NOMO-1 (cell line): ENCODE measurements at regions not wholly inside any gene's neighbourhood (a gene's known extent, or its start where the extent isn't known, plus 50 kb on each side); places are given as distances from the start of the nearest gene placed in this dataset.

ENCODE experiments used
- DNase-seq, 2 experiments: peaks; one replicate each; lab custom pipeline; 2025; ENCODE audit not compliant: unreplicated experiment in 2 of 2; lab: John Stamatoyannopoulos, UW

DNA sequence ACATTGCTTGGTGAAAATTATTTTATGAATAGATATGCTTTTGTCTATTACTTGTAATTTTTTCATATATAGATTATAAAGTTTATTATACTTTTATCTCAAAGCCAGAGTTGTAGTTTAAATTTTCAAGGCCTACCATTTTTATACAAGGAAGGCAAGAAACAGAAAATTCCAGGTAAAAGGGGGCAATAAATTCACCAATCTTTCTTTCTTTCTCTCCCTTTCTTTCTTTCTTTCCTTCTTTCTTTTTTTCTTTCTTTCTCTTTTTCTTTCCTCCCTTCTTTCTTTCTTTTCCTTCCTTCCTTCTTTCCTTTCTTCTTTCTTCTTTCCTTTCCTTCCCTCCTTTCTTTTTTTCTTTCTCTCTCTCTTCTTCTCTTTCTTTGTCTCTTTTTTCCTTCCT lies 529.4 kb downstream of the PCDH17 start:
- DNase-seq: no peak

DNA sequence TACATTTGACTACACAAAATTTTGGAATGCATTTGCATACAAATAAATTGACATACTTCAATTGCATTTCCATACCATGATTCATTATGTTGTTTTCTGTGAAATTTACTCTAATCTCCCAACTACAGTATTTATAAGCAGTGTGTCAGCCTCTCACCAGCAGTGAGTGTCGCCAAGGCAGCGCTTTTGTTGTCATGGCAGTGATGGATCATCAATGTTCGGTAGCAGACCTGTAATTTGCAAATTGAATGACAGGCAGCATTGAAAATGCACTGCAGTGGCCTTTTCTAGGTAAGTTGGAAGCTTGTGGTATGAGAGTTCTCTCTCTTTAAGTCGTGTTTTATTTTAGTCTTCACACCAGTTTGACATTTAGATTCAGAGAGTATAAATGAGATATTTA lies 534.1 kb downstream of the PCDH17 start:
- DNase-seq: no peak

DNA sequence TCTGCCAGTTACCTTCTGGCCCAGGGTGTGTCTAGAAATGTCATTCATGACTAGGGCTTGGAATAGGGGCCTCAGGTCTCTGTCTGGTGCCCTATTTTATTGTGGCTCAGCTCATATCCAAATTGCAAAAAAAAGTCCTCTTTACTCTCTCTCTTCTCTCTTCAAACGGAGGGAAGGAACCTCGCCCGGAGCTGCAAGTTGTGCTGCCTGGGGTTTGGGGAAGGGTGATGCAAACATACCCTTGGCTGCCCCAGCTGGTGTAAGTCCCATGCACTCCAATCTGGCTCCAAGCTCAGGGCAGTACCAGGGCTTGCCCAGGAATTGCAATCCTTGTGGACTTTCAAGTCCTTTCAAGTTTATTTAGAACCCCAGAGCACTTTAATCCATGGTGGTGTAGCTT lies 549.6 kb downstream of the PCDH17 start:
- DNase-seq: no peak

DNA sequence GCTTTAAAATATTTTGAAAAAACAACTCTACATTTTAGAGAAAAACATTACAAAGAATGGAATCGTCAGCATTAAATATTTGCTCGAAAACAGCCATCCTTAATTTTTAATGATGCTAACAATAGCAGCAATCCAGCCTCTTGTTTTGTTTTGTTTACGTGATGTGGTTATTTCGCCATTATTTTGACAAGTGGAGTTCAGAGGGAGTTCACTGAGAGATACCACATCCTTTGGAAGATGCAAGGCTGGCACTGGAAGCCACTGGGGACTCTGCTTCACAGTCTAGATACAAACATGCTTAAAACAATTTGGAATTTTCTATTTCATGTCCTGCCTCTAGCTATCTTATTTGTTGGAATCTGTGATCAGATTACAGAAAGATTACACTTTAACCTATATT lies 556.3 kb downstream of the PCDH17 start:
- no peak for DNase-seq

DNA sequence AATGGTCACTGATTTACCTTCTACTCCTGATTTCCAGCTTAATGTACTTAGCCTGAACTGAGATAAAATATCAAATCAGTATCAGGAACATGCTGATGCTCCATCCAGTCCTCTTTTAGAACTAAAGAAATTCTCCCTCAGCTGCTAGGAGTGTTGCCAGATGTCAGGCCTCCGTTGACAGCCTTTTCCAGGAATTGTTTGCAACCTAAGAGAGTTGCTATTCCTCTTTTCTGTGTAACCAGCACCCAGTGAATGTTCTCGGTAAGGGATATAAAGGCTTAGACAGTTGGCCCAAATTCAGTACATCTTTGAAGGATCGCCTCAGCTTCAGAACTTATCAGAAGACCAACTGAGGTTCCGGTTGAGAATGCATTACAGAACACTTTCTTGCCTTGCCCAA lies 559.0 kb downstream of the PCDH17 start:
- DNase-seq: no peak

DNA sequence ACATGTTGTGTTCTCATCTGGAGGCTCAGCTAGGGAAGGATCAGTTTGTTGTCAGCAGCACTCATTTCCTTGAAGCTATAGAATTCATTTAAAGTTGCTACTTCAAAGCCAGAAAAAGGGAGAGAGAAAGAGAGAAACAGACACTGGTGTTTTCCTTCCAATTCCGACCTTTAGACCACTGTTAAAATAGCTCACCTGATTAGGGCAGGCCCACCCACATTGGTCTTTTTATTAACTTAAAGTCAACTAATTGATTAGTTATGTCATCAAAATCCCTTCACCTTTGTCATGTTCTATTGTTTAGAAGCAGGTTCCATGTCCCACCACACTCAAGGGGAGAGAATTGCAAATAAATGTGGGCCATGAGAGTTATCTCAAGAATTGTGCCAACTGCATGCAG lies 560.2 kb downstream of the PCDH17 start:
- DNase-seq: no peak

DNA sequence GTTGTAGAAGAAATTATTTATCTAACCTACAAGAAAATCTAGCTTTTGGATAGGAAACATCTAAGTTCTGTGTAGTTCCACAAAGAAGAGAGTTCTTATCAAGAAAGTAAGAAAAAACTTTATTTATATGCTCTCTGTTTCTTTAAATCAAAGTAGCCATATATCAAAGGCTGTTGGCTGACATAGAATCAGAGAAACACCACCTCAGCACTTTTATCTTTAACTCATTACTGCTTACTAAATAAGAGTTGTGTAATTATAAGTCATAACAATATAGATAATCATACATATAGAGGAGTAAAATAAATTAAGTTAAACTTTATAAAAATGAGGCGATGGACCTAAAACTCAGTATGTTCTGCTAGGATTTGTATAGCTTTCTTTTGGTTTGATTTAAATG lies 570.6 kb downstream of the PCDH17 start:
- DNase-seq: no peak

DNA sequence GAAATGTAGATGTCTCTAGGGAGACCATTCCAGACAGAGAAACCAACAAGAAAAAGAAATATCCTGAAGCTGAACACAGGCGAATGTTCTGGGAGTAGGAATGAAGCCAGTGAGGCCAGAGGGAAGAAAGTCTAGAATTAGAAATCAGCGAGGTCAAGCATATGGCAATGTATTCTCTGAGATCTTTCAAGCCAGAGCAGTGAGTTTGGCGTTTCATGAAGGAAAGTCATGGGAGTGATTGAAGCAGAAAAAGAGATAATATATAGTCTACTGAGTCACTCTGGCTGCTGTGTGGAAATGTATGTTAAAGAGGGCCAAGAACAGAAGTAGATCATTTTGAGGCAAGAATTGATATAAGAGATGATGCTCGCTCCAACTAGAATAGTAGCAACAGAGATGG lies 576.0 kb downstream of the PCDH17 start:
- no peak for DNase-seq

DNA sequence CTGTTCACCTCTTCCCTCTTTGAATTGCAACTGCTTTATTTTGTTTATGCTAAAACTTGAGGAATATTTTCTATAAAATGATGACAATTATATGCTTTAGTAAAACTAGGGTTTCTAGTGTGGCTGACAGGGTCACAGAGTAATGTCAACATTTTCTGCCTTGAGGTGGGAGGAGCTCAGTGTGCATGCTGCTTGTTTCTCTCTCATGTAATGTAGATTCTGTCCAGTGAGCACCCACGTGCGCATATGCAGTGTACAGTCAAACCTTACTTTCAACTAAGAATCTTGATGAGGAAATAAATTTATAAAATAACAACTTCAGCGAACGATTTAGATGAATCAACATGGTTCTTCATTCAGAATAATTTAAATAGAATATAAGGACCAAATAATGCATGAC lies 603.9 kb downstream of the PCDH17 start:
- DNase-seq: no peak

DNA sequence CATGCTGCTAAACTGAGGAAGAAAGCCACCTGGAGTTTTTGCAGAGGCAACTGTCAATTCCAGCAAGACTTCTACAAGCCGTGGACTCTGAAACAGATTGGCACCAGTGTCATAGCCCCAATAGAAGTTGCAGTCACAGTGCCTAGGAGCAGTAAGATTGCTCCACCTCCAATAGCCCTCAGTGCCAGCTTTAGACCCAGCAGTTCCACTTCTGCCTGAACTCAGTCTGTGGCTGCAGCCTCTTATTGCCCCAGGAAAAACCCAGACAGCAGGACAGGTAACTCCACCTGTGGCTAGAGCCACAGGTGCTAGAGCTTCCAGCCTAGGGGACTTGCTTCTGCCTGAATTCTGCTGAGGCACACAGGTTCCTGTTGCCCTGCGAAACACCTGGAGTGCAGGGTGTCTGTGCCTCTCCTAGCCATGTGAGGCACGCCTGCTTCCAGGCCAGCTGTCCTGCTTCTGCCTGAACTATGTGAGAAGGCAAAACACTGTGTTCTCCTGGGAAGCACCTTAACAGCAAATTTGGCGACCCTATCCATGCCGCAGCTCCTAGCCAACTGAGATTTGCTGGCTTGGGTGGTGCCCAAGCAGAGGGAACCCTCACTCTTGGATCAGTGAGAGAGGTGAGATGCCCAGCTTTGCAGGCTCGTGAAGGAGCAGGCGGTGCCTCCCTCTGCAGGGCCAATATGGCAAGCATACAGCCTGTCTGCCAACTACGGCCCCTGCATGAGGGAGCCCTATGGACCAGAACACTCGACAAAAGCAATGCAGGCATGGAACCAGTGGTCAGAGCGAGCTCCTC lies 607.6 kb downstream of the PCDH17 start:
- DNase-seq: no peak

DNA sequence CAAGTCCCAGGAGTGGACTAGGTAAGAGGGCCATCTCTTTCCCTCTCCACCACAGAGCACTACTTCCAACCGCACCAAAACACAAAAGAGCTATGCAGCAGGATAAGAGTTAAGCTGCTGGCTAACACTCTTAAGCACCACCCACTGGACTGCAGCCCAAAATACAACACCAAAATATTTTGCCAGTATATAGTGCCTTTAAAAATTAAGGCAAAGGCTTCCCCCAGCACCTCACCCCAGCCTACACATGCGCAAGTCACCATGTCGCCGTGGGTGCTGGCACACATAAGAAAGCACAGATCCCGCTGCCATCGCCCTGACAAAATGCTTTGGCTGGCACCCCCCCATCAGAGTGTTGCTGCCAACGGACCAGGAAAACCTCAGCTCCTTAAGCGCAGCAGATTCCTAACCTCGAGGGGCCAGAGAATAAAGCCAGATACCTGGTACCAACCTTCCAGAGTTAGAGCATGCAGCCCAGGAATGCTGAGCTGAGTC lies 608.3 kb downstream of the PCDH17 start:
- DNase-seq: no peak

DNA sequence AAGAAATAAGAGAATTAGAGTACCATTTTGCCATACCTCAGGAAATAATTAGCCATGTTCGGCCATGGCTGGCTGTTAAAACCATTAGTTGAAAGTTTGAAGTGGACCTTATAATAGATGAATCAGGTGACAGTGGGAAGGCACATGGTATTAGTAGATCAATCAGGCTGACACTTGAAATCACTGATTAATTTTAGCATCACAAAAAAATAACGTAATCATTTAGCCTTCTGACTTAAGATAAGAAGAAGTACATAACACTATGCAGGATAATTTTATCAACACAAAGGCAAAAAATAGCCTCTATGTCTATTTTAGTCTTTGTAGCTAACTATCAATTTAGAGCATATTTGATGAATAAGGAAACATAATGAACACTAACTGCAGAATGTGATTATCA lies 615.5 kb downstream of the PCDH17 start:
- DNase-seq: no peak

DNA sequence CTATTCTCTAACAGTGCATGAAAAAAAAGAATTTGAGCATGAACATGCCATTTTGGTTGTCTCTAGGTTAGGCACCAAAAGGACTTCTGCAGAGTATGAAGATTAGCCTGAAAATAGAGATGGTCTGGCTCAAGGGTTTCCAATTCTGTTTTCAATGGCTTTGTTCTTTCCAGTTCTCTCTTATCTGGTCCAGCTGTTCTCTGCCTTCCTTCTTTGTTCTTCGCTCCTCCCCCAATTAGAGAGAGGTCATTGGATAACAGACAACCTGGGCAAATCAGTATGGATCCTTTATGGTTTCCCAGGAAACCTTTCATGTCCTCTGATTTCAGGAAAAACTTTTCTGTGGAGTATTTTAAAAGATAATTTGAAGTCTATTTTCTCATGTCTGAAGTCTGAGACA lies 623.4 kb downstream of the PCDH17 start:
- DNase-seq: no peak

DNA sequence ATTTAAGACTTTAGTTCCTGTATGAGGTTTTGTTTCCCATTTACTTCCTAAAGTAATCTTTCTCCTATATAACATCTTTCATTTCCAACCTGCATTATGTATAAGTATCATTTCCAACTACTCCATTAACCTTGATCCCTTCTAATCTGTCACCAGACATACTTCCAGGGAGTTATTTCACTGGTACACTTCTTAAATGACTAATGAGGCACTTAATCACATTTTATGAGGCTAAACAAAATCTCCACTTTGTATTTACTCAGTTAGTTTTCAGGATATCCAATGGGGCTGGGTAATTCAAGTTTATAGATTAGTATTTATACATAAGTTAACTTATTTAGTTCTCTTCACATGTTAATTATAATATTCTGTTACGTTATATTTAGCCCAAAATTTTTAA lies 634.7 kb downstream of the PCDH17 start:
- no peak for DNase-seq

DNA sequence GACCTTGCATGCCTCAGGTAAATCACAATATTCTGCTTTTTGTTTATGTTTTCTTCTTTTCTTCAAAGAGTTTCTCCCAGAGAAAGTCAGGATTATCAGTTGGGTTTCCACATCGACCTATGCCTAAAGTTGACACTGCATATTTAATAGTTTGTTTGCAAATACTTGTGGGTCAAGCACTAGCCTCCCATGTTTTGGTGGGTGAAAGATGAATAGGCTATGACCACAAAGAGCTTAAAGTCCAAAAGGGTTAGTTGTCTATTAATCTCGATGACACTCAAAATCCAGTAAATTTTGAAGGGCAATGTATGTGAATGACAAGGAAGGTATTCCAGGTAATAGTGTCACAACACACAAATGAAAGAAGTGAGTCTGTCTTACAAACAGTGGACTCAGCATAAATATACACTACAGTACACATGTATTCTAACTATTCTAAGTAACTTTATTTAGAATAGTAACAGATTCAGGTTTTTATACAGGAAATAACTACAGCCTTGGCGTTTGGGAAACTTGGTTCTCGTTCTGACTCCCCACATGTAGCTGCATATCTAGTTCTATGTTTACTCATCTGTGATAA lies 667.1 kb downstream of the PCDH17 start:
- no peak for DNase-seq

DNA sequence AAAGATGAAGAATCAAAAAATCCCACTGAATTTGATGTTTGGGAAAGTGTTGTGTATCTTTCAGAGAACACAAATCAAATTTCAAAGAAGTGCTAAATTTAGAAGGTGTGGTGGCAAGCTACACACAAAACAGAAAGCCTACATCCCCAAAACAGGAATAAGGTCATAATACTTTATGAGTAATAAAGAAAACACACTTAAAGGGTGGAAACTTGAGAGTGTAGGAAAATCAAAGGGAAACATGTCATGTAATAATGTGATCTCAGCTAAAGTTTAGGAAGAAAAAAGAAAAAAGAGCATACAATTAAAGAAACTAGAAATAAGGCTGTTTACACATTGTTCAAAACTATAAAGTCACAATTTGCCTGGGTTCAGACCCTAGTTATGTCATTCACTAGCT lies 668.7 kb downstream of the PCDH17 start:
- no peak for DNase-seq

DNA sequence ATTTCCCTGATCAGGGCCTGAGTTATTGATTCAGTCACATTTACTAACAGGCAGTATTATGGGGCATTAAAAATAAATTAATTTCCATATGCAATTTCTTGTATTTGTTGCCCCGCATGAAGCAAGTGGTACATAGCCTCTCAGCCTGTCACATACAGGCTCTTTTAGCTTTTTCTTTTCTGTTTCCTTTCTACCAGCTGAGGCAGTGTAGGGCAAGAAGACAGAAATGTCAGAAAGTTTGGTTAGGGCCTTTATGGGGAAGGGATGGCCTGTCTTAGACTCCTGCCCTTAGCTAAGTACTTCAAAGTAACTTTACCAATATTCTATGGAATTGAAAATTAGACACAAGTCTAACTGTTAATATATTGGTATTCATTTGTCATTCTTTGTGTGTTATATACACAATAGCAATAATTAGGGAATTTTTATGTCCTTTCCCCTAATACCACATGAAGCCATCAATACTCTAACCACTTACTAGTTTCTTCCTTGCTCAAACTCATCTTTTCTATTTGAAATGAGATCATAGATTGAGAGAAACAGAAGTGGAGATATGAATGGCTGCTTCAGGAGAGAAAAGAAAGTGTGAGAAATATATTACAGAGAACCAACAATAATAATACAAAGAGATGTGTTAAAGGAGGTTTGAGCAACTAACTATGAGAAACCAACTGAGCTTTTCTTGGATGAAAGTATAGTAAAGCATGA lies 669.6 kb downstream of the PCDH17 start:
- DNase-seq: no peak

DNA sequence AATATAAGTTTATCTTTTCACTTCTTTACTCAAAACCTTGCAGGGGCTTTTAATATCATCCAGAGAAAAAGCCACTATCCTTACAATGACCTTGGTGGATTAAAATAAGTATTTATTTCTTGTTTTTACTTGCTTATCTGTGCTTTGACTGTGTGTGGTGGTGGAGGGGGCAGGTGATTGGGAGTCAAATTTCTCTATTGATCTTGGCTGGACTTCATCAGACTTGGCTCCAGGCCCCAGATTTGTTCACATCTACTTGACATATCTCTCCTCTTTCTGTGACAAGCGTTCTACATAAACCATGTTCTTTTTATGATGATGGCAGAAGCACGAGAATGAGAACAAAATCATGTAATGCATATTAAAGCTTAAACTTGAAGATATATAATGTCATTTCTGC lies 670.8 kb downstream of the PCDH17 start:
- DNase-seq: no peak

DNA sequence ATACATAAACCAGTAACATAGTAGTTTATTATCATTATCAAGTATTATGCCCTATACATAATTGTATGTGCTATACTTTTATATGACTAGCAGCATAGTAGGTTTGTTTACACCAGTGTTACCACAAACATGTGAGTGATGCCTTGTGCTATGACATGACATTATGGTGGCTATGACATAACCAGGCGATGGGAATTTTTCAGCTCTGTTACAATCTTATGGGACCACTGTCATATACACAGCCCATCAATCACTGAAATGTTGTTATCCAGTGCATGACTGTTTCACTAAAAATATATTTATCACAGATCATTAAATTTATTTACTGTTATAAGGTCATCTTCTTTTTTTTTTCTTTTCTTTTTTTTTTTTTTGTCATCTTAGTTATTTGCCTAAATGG lies 674.5 kb downstream of the PCDH17 start:
- DNase-seq: no peak

DNA sequence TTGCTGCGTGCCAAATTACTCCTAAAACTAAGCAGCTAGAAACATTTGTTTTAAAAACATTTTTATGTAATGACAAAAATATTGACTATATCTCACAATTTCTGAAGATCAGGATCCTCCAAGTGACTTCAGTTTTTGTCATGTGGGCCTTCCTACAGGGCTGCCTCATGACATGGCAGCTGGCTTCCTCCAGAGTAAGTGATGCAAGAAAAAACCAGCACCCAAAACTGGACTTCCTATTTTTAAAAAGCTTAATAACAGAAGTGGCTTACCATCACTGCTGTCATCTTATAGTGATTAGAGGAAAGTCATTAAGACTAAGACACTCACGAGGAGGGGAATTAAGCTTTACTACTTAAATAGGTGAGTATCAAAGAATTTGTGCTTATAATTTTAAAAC lies 681.7 kb downstream of the PCDH17 start:
- DNase-seq: peak; percentile 65 to 89

DNA sequence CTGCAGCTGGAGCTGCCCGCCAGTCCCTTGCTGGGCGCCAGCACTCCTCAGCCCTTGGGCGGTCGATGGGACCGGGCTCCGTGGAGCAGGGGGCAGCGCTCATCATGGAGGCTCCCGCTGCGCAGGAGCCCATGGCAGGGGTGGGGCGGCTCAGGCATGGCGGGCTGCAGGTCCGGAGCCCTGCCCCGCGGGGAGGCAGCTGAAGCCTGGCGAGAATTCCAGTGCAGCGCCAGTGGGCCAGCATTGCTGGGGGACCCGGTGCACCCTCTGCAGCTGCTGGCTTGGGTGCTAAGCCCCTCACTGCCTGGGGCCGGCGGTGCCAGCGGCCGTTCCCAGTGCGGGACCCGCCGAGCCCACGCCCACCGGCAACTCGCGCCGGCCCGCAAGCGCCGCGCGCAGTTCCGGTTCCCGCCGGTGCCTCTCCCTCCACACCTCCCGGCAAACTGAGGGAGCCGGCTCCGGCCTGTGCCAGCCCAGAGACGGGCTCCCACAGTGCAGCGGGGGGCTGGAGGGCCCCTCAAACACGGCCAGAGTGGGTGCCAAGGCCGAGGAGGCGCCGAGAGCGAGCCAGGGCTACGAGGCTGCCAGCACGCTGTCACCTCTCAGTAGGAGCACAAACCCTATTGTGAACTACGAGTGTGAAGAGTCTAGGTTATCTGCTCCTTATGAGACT lies 687.1 kb downstream of the PCDH17 start:
- no peak for DNase-seq
